PC-3 (cell line): ENCODE measurements at regions not wholly inside any gene's neighbourhood (a gene's known extent, or its start where the extent isn't known, plus 50 kb on each side); places are given as distances from the start of the nearest gene placed in this dataset.

Experiments
- ATAC-seq: fragments of 200-7000 bp; cut with Tn5 transposase; 2 replicates; pipeline ENCODE4 v1.9.1; 2020; ENCODE audit warnings: mild to moderate bottlenecking, moderate library complexity
- BruUV-seq: library from RNA; stranded (reverse); fragments of 400-500 nt; replicated peaks from 2 replicates; lab custom pipeline; 2021; lab: Mats Ljungman, UMichigan
- CTCF ChIA-PET: fragments of 300-600 bp; sonication (Branson Sonifier 250); formaldehyde crosslinking; loops from one replicate; lab custom pipeline; 2022; ENCODE audit warnings: antibody characterized with exemption; lab: Charles Lee
- POLR2A ChIA-PET: fragments of 300-600 bp; sonication (Branson Sonifier 250); formaldehyde crosslinking; loops from one replicate; lab custom pipeline; 2022; ENCODE audit warnings: antibody characterized with exemption; ENCODE audit not compliant: unreplicated experiment; lab: Charles Lee
- DNase-seq: peaks from one replicate; pipeline ENCODE4 v3.0.0-alpha.2; 2015
- H2AFZ ChIP-seq: fragments of 300-600 bp; sonication (generic); 2 replicates; pipeline ENCODE4 v1.6.0; 2016; ENCODE audit warnings: antibody characterized with exemption, low read length
- H3F3A ChIP-seq: fragments of 300-600 bp; sonication (generic); one replicate; pipeline ENCODE4 v1.6.0; 2017; ENCODE audit warnings: antibody characterized with exemption, low read length, control low read depth, mild to moderate bottlenecking; ENCODE audit not compliant: unreplicated experiment
- H3K27ac ChIP-seq: fragments of 300-600 bp; sonication (generic); 2 replicates; pipeline ENCODE4 v1.5.1; 2016; ENCODE audit warnings: mild to moderate bottlenecking, low read length
- H3K27me3 ChIP-seq: fragments of 300-600 bp; sonication (generic); 2 replicates; pipeline ENCODE4 v1.6.1; 2016; ENCODE audit warnings: low read length, mixed read lengths
- H3K36me3 ChIP-seq: fragments of 300-600 bp; sonication (generic); 2 replicates; pipeline ENCODE4 v1.6.1; 2016; ENCODE audit warnings: low read depth, mixed run types, low read length, mixed read lengths
- H3K4me1 ChIP-seq: fragments of 300-600 bp; sonication (generic); 2 replicates; pipeline ENCODE4 v1.5.1; 2016; ENCODE audit warnings: low read length; ENCODE audit not compliant: insufficient read depth
- H3K4me2 ChIP-seq: fragments of 300-600 bp; sonication (generic); 2 replicates; pipeline ENCODE4 v1.6.0; 2016; ENCODE audit warnings: low read length
- H3K4me3 ChIP-seq: fragments of 300-600 bp; sonication (generic); 2 replicates; pipeline ENCODE4 v1.5.1; 2016; ENCODE audit warnings: mild to moderate bottlenecking, low read length, mixed read lengths
- H3K79me2 ChIP-seq: fragments of 300-600 bp; sonication (generic); 2 replicates; pipeline ENCODE4 v1.6.1; 2017; ENCODE audit warnings: low read length, mixed read lengths
- H3K9ac ChIP-seq: fragments of 300-600 bp; sonication (generic); 2 replicates; pipeline ENCODE4 v1.6.0; 2016; ENCODE audit warnings: mild to moderate bottlenecking, low read length
- H3K9me2 ChIP-seq: fragments of 300-600 bp; sonication (generic); replicated peaks from 2 replicates; pipeline ENCODE4 v1.6.1; 2016; ENCODE audit warnings: mixed run types, low read length, mixed read lengths
- H3K9me3 ChIP-seq: fragments of 300-600 bp; sonication (generic); 2 replicates; pipeline ENCODE4 v1.6.1; 2016; ENCODE audit warnings: low read length, mixed read lengths
- H4K20me1 ChIP-seq: fragments of 300-600 bp; sonication (generic); 2 replicates; pipeline ENCODE4 v1.6.1; 2016; ENCODE audit warnings: low read length, mixed read lengths
- EZH2 ChIP-seq: fragments of 300-600 bp; sonication (generic); IDR thresholded peaks from one replicate; pipeline ENCODE4 v1.6.1; 2017; ENCODE audit warnings: antibody characterized with exemption, mild to moderate bottlenecking, low read length; ENCODE audit not compliant: unreplicated experiment
- EZH2phosphoT487 ChIP-seq: fragments of 300-600 bp; sonication (generic); IDR thresholded peaks from 2 replicates; pipeline ENCODE4 v1.6.1; 2018; ENCODE audit warnings: mild to moderate bottlenecking, antibody characterized with exemption, low read length, borderline replicate concordance
- intact Hi-C: fragments of 100-400 bp; cut with micrococcal nuclease; formaldehyde crosslinking; loops from 2 replicates; pipeline ENCODE4 v1.9.0; 2023
- TF ChIP-seq, protein P1 (sequence below): fragments of 300-600 bp; sonication (generic); conservative IDR thresholded peaks from 2 replicates; pipeline ENCODE4 v1.5.1; 2017; ENCODE audit warnings: antibody characterized with exemption, low read depth, mild to moderate bottlenecking, low read length

DNA sequence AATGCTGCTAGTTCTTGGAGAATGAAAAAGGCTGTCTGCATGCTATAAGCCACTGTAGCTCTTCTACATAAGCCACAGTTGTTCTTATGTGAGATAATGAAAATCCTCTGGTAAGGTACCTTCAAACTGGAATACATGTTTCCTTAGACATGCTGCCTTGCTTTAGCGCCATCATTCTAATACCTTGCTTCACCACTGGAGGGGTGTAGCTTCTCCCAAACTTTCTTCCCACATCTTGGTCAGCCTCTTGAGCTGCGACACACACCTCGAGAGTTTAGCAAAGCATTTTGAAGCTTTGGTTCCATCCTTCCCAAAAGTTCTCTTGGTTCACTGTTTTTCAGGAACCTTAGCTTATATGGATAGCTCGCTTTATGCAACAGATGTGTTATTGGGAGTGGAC lies 69.5 kb downstream of the NKX2-1 start:
- no peaks in the 10 kb centered on the region for H3F3A ChIP-seq
- POLR2A ChIA-PET: interaction anchor here (0.5 kb wide), 1 partner anchor 490 kb away, joined by 3 read pairs; no protein-coding TSS in a partner anchor
- intact Hi-C loops: no loop called here

DNA sequence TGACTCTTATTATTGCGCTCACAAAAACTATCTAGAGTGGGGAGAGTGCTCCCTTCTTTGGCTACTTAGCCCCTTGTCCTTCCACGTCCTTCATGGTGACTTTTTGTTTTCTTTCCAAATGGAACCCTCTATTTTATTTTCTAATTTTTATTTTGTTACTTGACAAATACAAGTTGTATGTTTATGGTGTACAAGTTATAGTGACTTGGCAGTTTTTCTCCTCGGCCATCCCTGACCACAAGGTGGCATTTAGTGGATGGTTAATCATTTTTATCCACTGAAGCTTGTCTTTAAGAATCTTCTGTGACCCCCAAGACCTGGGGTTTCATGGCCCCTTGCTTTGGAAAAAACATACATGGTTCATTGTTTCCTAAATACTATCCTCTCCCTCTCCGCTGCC lies 70.1 kb downstream of the NKX2-1 start:
- H3K4me3 ChIP-seq: no peak overlapping the region
- H3K9me2 ChIP-seq: no peaks in the 10 kb centered on the region
- CTCF ChIA-PET: no interaction called here
- no peaks in the 10 kb centered on the region for H3K79me2 ChIP-seq
- H3K9ac ChIP-seq: no peak overlapping the region
- H3K4me1 ChIP-seq: no peaks in the 10 kb centered on the region
- no peaks in the 10 kb centered on the region for H3K36me3 ChIP-seq
- POLR2A ChIA-PET: no interaction called here
- no peak overlapping the region for H2AFZ ChIP-seq
- no peaks in the 10 kb centered on the region for H3F3A ChIP-seq
- H3K27me3 ChIP-seq: peaks cover 51% of the 10 kb centered on the region
- intact Hi-C loops: no loop called here
- TF ChIP-seq EZH2phosphoT487: no peak
- TF ChIP-seq, protein P1, sequence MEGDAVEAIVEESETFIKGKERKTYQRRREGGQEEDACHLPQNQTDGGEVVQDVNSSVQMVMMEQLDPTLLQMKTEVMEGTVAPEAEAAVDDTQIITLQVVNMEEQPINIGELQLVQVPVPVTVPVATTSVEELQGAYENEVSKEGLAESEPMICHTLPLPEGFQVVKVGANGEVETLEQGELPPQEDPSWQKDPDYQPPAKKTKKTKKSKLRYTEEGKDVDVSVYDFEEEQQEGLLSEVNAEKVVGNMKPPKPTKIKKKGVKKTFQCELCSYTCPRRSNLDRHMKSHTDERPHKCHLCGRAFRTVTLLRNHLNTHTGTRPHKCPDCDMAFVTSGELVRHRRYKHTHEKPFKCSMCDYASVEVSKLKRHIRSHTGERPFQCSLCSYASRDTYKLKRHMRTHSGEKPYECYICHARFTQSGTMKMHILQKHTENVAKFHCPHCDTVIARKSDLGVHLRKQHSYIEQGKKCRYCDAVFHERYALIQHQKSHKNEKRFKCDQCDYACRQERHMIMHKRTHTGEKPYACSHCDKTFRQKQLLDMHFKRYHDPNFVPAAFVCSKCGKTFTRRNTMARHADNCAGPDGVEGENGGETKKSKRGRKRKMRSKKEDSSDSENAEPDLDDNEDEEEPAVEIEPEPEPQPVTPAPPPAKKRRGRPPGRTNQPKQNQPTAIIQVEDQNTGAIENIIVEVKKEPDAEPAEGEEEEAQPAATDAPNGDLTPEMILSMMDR: peak; percentile 37
- H4K20me1 ChIP-seq: no peaks in the 10 kb centered on the region
- DNase-seq (no peak), ATAC-seq (no peak)
- BruUV-seq: no TSS peak
- H3K9me3 ChIP-seq: no peaks in the 10 kb centered on the region
- no peak overlapping the region for H3K27ac ChIP-seq
- no peak overlapping the region for H3K4me2 ChIP-seq

More for the DNA sequence above, 69.5 kb downstream of the NKX2-1 start:
- peaks cover 46% of the 10 kb centered on the region for H3K27me3 ChIP-seq
- H3K4me2 ChIP-seq: no peak overlapping the region
- no TSS peak for BruUV-seq
- ATAC-seq: peak; percentile 59; the same call in 1 of the 2 replicates
- peak; percentile 39 for DNase-seq
- no peaks in the 10 kb centered on the region for H3K36me3 ChIP-seq
- no peaks in the 10 kb centered on the region for H4K20me1 ChIP-seq
- H3K4me1 ChIP-seq: no peaks in the 10 kb centered on the region
- H3K79me2 ChIP-seq: no peaks in the 10 kb centered on the region
- CTCF ChIA-PET: interaction anchor here (0.6 kb wide), 1 partner anchor 14 kb away, joined by 3 read pairs; no protein-coding TSS in a partner anchor
- TF ChIP-seq EZH2: no peak
- TF ChIP-seq, protein P1: peak; percentile 41
- TF ChIP-seq EZH2phosphoT487: no peak
- H3K9me3 ChIP-seq: no peaks in the 10 kb centered on the region
- H3K9ac ChIP-seq: no peak overlapping the region
- no peaks in the 10 kb centered on the region for H3K9me2 ChIP-seq
- H3K4me3 ChIP-seq: no peak overlapping the region
- no peak overlapping the region for H3K27ac ChIP-seq
- H2AFZ ChIP-seq: no peak overlapping the region

DNA sequence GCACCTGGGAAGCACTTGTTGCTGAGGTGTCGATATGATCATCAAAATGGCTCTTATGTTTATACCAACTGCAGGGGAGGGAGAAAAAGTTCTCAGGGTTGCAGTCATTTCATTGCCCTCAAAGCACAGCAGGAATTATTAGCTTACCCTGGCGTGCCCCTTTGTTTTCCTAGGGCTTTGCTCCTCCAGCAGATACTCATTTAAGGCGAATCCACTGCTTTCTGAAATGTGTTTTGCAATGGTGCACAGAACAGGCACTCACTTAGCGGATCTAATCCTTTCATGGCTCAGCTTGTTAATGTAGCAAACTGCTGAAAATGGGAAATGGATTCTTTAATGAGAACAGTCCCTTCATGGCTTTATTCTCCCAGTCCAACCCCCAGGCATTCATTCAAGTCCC lies 76.7 kb downstream of the NKX2-1 start:
- Histone ChIP-seq H3F3A (no peaks in the 10 kb centered on the region), H3K9me2 (no peaks in the 10 kb centered on the region), H3K27me3 (peaks cover 87% of the 10 kb centered on the region), H2AFZ (no peak overlapping the region), H3K4me1 (no peaks in the 10 kb centered on the region), H3K9ac (no peak overlapping the region), H3K36me3 (no peaks in the 10 kb centered on the region), H3K4me3 (no peak overlapping the region), H3K79me2 (no peaks in the 10 kb centered on the region), H4K20me1 (no peaks in the 10 kb centered on the region), H3K4me2 (no peak overlapping the region), H3K9me3 (no peaks in the 10 kb centered on the region), H3K27ac (no peak overlapping the region)
- DNase-seq: no peak
- BruUV-seq: no TSS peak
- POLR2A ChIA-PET: no interaction called here
- ATAC-seq: no peak
- TF ChIP-seq EZH2phosphoT487 (no peak), EZH2 (no peak)
- TF ChIP-seq, protein P1: no peak
- CTCF ChIA-PET: no interaction called here
- intact Hi-C loops: no loop called here
